ENCODE measurements at regions not wholly inside any gene's neighbourhood (a gene's known extent, or its start where the extent isn't known, plus 50 kb on each side); places are given as distances from the start of the nearest gene placed in this dataset.

DNA sequence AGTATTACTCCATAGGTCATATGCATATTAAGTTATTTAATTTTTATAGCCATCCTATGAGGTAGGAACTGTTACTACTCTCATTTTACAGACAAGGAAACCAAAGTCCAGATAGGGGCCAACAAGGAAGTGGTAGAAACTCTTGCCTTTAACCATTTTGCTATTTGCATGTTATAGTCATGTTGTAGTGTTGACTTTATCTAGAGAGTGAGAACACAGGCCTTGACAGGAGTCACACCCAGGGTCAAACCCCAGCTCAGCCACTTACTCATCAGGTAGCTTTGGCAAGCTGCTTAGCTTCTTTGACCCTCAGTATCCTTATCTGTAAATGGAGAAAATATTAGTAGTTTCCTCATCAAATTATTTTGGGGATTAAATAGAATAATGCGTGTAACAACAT, 156.2 kb downstream of the CAND1 start:
- H2AFZ ChIP-seq (ENCODE audit: control insufficient read depth, low read depth, low read length) = no peak overlapping the region
- no peak for FAIRE-seq
- SMC1A ChIA-PET (ENCODE audit: uncharacterized antibody, unreplicated experiment) = no interaction called here
- no peaks in the 10 kb centered on the region for H3K9me3 ChIP-seq (replicated peaks; ENCODE audit: control insufficient read depth, insufficient read depth, low read length)
- intact Hi-C loops (cut with micrococcal nuclease; ENCODE audit: unreplicated experiment) (no loop called here), in situ Hi-C loops (cut with MboI) (no loop called here)
- POLR2A ChIA-PET = no interaction called here
- H3K27ac ChIP-seq (ENCODE audit: control insufficient read depth, insufficient read depth) = no peak overlapping the region
- no peak overlapping the region for H3K9ac ChIP-seq (ENCODE audit: control insufficient read depth, insufficient read depth, low read length)
- no peaks in the 10 kb centered on the region for H3K27me3 ChIP-seq (replicated peaks in 1 of 2; ENCODE audit: control insufficient read depth in 2 of 2, insufficient read depth in 2 of 2, low read length in 1 of 2)
- H3K4me2 ChIP-seq (ENCODE audit: control insufficient read depth, insufficient read depth) = no peak overlapping the region
- H3K4me3 ChIP-seq = no peak overlapping the region
- RAD21 ChIA-PET (ENCODE audit: unreplicated experiment) = no interaction called here
- BruUV-seq (replicated peaks) = no TSS peak
- no peaks in the 10 kb centered on the region for H4K20me1 ChIP-seq (ENCODE audit: control insufficient read depth, insufficient read depth)
- CTCF ChIA-PET = no interaction called here
- no peaks in the 10 kb centered on the region for H3K4me1 ChIP-seq (ENCODE audit: control insufficient read depth, insufficient read depth, low read length)
- no peaks in the 10 kb centered on the region for H3K79me2 ChIP-seq (ENCODE audit: control insufficient read depth, insufficient read depth, low read length)
- WGBS (ENCODE audit: insufficient coverage, insufficient replicate concordance, low lambda C conversion rate, missing lambda C conversion rate) = 100% methylated on average over 1 of the region's 1 CpG
- H3K36me3 ChIP-seq (ENCODE audit: control insufficient read depth in 2 of 2, insufficient read depth in 2 of 2, low read length in 1 of 2) = no peaks in the 10 kb centered on the region
- no peak for ATAC-seq
- DNase-seq (ENCODE audit: low read depth, low spot score) = no peak
- TF ChIP-seq, protein P1, sequence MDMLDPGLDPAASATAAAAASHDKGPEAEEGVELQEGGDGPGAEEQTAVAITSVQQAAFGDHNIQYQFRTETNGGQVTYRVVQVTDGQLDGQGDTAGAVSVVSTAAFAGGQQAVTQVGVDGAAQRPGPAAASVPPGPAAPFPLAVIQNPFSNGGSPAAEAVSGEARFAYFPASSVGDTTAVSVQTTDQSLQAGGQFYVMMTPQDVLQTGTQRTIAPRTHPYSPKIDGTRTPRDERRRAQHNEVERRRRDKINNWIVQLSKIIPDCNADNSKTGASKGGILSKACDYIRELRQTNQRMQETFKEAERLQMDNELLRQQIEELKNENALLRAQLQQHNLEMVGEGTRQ (IDR thresholded peaks at IDR 0.05; ENCODE audit: borderline replicate concordance, low read depth, low read length) = no peak
- no peak for TF ChIP-seq ZNF24 (IDR thresholded peaks at IDR 0.05)
- TF ChIP-seq, protein P2, sequence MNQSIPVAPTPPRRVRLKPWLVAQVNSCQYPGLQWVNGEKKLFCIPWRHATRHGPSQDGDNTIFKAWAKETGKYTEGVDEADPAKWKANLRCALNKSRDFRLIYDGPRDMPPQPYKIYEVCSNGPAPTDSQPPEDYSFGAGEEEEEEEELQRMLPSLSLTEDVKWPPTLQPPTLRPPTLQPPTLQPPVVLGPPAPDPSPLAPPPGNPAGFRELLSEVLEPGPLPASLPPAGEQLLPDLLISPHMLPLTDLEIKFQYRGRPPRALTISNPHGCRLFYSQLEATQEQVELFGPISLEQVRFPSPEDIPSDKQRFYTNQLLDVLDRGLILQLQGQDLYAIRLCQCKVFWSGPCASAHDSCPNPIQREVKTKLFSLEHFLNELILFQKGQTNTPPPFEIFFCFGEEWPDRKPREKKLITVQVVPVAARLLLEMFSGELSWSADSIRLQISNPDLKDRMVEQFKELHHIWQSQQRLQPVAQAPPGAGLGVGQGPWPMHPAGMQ (IDR thresholded peaks at IDR 0.05; ENCODE audit: borderline replicate concordance) = no peak
- TF ChIP-seq, protein P3, sequence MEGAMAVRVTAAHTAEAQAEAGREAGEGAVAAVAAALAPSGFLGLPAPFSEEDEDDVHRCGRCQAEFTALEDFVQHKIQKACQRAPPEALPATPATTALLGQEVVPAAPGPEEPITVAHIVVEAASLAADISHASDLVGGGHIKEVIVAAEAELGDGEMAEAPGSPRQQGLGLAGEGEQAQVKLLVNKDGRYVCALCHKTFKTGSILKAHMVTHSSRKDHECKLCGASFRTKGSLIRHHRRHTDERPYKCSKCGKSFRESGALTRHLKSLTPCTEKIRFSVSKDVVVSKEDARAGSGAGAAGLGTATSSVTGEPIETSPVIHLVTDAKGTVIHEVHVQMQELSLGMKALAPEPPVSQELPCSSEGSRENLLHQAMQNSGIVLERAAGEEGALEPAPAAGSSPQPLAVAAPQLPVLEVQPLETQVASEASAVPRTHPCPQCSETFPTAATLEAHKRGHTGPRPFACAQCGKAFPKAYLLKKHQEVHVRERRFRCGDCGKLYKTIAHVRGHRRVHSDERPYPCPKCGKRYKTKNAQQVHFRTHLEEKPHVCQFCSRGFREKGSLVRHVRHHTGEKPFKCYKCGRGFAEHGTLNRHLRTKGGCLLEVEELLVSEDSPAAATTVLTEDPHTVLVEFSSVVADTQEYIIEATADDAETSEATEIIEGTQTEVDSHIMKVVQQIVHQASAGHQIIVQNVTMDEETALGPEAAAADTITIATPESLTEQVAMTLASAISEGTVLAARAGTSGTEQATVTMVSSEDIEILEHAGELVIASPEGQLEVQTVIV (IDR thresholded peaks at IDR 0.05; ENCODE audit: borderline replicate concordance, partially characterized antibody) = no peak
- TF ChIP-seq, protein P4, sequence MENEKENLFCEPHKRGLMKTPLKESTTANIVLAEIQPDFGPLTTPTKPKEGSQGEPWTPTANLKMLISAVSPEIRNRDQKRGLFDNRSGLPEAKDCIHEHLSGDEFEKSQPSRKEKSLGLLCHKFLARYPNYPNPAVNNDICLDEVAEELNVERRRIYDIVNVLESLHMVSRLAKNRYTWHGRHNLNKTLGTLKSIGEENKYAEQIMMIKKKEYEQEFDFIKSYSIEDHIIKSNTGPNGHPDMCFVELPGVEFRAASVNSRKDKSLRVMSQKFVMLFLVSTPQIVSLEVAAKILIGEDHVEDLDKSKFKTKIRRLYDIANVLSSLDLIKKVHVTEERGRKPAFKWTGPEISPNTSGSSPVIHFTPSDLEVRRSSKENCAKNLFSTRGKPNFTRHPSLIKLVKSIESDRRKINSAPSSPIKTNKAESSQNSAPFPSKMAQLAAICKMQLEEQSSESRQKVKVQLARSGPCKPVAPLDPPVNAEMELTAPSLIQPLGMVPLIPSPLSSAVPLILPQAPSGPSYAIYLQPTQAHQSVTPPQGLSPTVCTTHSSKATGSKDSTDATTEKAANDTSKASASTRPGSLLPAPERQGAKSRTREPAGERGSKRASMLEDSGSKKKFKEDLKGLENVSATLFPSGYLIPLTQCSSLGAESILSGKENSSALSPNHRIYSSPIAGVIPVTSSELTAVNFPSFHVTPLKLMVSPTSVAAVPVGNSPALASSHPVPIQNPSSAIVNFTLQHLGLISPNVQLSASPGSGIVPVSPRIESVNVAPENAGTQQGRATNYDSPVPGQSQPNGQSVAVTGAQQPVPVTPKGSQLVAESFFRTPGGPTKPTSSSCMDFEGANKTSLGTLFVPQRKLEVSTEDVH (IDR thresholded peaks at IDR 0.05; ENCODE audit: low read depth, partially characterized antibody) = no peak
- TF ChIP-seq, protein P5, sequence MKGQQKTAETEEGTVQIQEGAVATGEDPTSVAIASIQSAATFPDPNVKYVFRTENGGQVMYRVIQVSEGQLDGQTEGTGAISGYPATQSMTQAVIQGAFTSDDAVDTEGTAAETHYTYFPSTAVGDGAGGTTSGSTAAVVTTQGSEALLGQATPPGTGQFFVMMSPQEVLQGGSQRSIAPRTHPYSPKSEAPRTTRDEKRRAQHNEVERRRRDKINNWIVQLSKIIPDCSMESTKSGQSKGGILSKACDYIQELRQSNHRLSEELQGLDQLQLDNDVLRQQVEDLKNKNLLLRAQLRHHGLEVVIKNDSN (IDR thresholded peaks at IDR 0.05; ENCODE audit: borderline replicate concordance, extremely low read length, insufficient read depth, low read depth, low read length) = no peak
- TF ChIP-seq RB1 (IDR thresholded peaks at IDR 0.05; ENCODE audit: borderline replicate concordance) = no peak
- no peak for TF ChIP-seq POU2F2 (IDR thresholded peaks at IDR 0.05; ENCODE audit: borderline replicate concordance, low read depth, low read length)
- no peak for TF ChIP-seq TCF3 (IDR thresholded peaks at IDR 0.05; ENCODE audit: borderline replicate concordance, insufficient read depth, low read depth, low read length)
- no peak for TF ChIP-seq RFX5 (IDR thresholded peaks at IDR 0.05; ENCODE audit: low read depth, low read length)
- TF ChIP-seq, protein P6, sequence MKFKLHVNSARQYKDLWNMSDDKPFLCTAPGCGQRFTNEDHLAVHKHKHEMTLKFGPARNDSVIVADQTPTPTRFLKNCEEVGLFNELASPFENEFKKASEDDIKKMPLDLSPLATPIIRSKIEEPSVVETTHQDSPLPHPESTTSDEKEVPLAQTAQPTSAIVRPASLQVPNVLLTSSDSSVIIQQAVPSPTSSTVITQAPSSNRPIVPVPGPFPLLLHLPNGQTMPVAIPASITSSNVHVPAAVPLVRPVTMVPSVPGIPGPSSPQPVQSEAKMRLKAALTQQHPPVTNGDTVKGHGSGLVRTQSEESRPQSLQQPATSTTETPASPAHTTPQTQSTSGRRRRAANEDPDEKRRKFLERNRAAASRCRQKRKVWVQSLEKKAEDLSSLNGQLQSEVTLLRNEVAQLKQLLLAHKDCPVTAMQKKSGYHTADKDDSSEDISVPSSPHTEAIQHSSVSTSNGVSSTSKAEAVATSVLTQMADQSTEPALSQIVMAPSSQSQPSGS (IDR thresholded peaks at IDR 0.05; ENCODE audit: low read length) = no peak
- no peak for TF ChIP-seq NFIC (IDR thresholded peaks at IDR 0.05; ENCODE audit: low read depth, low read length)
- TF ChIP-seq, protein P7, sequence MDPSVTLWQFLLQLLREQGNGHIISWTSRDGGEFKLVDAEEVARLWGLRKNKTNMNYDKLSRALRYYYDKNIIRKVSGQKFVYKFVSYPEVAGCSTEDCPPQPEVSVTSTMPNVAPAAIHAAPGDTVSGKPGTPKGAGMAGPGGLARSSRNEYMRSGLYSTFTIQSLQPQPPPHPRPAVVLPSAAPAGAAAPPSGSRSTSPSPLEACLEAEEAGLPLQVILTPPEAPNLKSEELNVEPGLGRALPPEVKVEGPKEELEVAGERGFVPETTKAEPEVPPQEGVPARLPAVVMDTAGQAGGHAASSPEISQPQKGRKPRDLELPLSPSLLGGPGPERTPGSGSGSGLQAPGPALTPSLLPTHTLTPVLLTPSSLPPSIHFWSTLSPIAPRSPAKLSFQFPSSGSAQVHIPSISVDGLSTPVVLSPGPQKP (IDR thresholded peaks at IDR 0.05; ENCODE audit: low read depth, low read length) = no peak

Measured in GM12878 (cell line).